ENCODE measurements at regions not wholly inside any gene's neighbourhood (a gene's known extent, or its start where the extent isn't known, plus 50 kb on each side); places are given as distances from the start of the nearest gene placed in this dataset.

GRCh38 chr2:107576991-107577390 is 249.7 kb upstream of the RGPD4 start:
- no peak overlapping the region for H3K9ac ChIP-seq (ENCODE audit: insufficient read depth in 1 of 2, low read depth in 2 of 2, low read length in 2 of 2)
- TF ChIP-seq FOXO4 (CRISPR knock-in tag; IDR thresholded peaks at IDR 0.05) (no peak), ZFX (CRISPR knock-in tag; IDR thresholded peaks at IDR 0.05) (no peak), ZNF212 (CRISPR knock-in tag; IDR thresholded peaks at IDR 0.05) (no peak), POU5F1 (IDR thresholded peaks at IDR 0.05; ENCODE audit: borderline replicate concordance, low read depth, low read length, partially characterized antibody) (no peak), CSDE1 (IDR thresholded peaks at IDR 0.05) (no peak)
- no peaks in the 10 kb centered on the region for H3K27me3 ChIP-seq (ENCODE audit: control insufficient read depth in 2 of 2, insufficient read depth in 2 of 2, low read length in 2 of 2)
- H2AFZ ChIP-seq (ENCODE audit: low read depth, low read length): no peak overlapping the region
- no peaks in the 10 kb centered on the region for H4K20me1 ChIP-seq (replicated peaks; ENCODE audit: control insufficient read depth, insufficient read depth, low read length)
- POLR2A ChIA-PET: no interaction called here
- in situ Hi-C loops (cut with MboI) (loop anchor here (25.0 kb wide), 1 partner anchor 235 kb away; no protein-coding TSS in a partner anchor), intact Hi-C loops (cut with micrococcal nuclease) (loop anchor here (10.0 kb wide), 2 partner anchors 188 to 228 kb away; no protein-coding TSS in a partner anchor)
- H3K4me1 ChIP-seq (replicated peaks in 1 of 2; ENCODE audit: control insufficient read depth in 2 of 2, insufficient read depth in 2 of 2, low read length in 2 of 2): no peaks in the 10 kb centered on the region; a peak in 1 of 5 replicates
- no peak overlapping the region for H3K27ac ChIP-seq (ENCODE audit: extremely low read depth, low read depth, low read length)
- BruUV-seq (replicated peaks): no TSS peak
- no peaks in the 10 kb centered on the region for H3K79me2 ChIP-seq (ENCODE audit: control insufficient read depth, insufficient read depth, low read length)
- no peaks in the 10 kb centered on the region for H3K9me3 ChIP-seq (replicated peaks; ENCODE audit: control insufficient read depth, insufficient read depth, low read depth, low read length)
- DNase-seq (ENCODE audit: extremely low read depth in 1 of 4, low spot score in 3 of 4) (no peak), ATAC-seq (no peak), FAIRE-seq (no peak)
- no peaks in the 10 kb centered on the region for H3K9me1 ChIP-seq (ENCODE audit: control insufficient read depth, insufficient read depth, low read length)
- H3K4me2 ChIP-seq (ENCODE audit: insufficient read depth, low read length): no peak overlapping the region
- CTCF ChIA-PET (ENCODE audit: low intra/inter-chr PET ratio): no interaction called here
- WGBS (ENCODE audit: insufficient coverage, low coverage, missing lambda C conversion rate): 0% methylated on average over 5 of the region's 5 CpGs
- no peak overlapping the region for H3K4me3 ChIP-seq
- no peaks in the 10 kb centered on the region for H3K36me3 ChIP-seq (ENCODE audit: control insufficient read depth, insufficient read depth, low read length)

- Histone ChIP-seq H3K79me2 (ENCODE audit: control insufficient read depth, insufficient read depth, low read length) (no peaks in the 10 kb centered on the region), H3K9ac (ENCODE audit: insufficient read depth in 1 of 2, low read depth in 2 of 2, low read length in 2 of 2) (no peak overlapping the region), H3K9me1 (ENCODE audit: control insufficient read depth, insufficient read depth, low read length) (no peaks in the 10 kb centered on the region), H3K27me3 (ENCODE audit: control insufficient read depth in 2 of 2, insufficient read depth in 2 of 2, low read length in 2 of 2) (no peaks in the 10 kb centered on the region), H3K27ac (ENCODE audit: extremely low read depth, low read depth, low read length) (no peak overlapping the region), H2AFZ (ENCODE audit: low read depth, low read length) (no peak overlapping the region), H3K9me3 (replicated peaks; ENCODE audit: control insufficient read depth, insufficient read depth, low read depth, low read length) (no peaks in the 10 kb centered on the region), H3K4me3 (no peak overlapping the region), H3K36me3 (ENCODE audit: control insufficient read depth, insufficient read depth, low read length) (no peaks in the 10 kb centered on the region), H3K4me2 (ENCODE audit: insufficient read depth, low read length) (no peak overlapping the region), H4K20me1 (replicated peaks; ENCODE audit: control insufficient read depth, insufficient read depth, low read length) (no peaks in the 10 kb centered on the region), H3K4me1 (replicated peaks in 1 of 2; ENCODE audit: control insufficient read depth in 2 of 2, insufficient read depth in 2 of 2, low read length in 2 of 2) (no peaks in the 10 kb centered on the region)
- ATAC-seq (no peak), FAIRE-seq (no peak), DNase-seq (ENCODE audit: extremely low read depth in 1 of 4, low spot score in 3 of 4) (no peak)
- intact Hi-C loops (cut with micrococcal nuclease) (no loop called here), in situ Hi-C loops (cut with MboI) (loop anchor here (25.0 kb wide), 1 partner anchor 230 kb away; no protein-coding TSS in a partner anchor)
- no peak for TF ChIP-seq STAG1 (CRISPR knock-in tag; IDR thresholded peaks at IDR 0.05; ENCODE audit: borderline replicate concordance)
- no peak for TF ChIP-seq ZNF133 (CRISPR knock-in tag; IDR thresholded peaks at IDR 0.05)
- TF ChIP-seq MIER1 (IDR thresholded peaks at IDR 0.05; ENCODE audit: low read depth): no peak
- TF ChIP-seq CAMTA2 (CRISPR knock-in tag; conservative IDR thresholded peaks at IDR 0.05): no peak
- TF ChIP-seq TGIF2 (CRISPR knock-in tag; IDR thresholded peaks at IDR 0.05): no peak
- POLR2A ChIA-PET: no interaction called here
- CTCF ChIA-PET (ENCODE audit: low intra/inter-chr PET ratio): no interaction called here
- no TSS peak for BruUV-seq (replicated peaks)
Observed at GRCh38 chr2:107582487-107582886, 244.2 kb upstream of the RGPD4 start.

Measured in K562 (cell line).